Inflammatory macrophage (primary cell): ENCODE measurements at regions not wholly inside any gene's neighbourhood (a gene's known extent, or its start where the extent isn't known, plus 50 kb on each side); places are given as distances from the start of the nearest gene placed in this dataset.

Experiments used
- DNase-seq, 2 donors: peaks; one replicate each; pipeline ENCODE4 v3.0.0-alpha.2; 2020 to 2022

- DNase-seq = no peak
These were observed 51.5 kb upstream of the NMNAT3 start for GRCh38 chr3:139729300-139729699.

- no peak for DNase-seq
These were observed 50.6 kb upstream of the NMNAT3 start for GRCh38 chr3:139728414-139728813.
